IPS-NIHi11 (cell line): ENCODE measurements at regions not wholly inside any gene's neighbourhood (a gene's known extent, or its start where the extent isn't known, plus 50 kb on each side); places are given as distances from the start of the nearest gene placed in this dataset.

Experiments used
- DNase-seq: peaks from one replicate; pipeline ENCODE4 v3.0.0; 2012; ENCODE audit warnings: mixed read lengths, low spot score

- no peak for DNase-seq
These were observed 118.3 kb upstream of the PDE5A start for GRCh38 chr4:119746951-119747350.

GRCh38 chr4:119745351-119745750 lies 116.7 kb upstream of the PDE5A start:
- DNase-seq, result no peak

- no peak for DNase-seq
These were observed 116.0 kb upstream of the PDE5A start for GRCh38 chr4:119744580-119744979.

- no peak for DNase-seq
These were observed 115.0 kb upstream of the PDE5A start for GRCh38 chr4:119743644-119744043.

DNA sequence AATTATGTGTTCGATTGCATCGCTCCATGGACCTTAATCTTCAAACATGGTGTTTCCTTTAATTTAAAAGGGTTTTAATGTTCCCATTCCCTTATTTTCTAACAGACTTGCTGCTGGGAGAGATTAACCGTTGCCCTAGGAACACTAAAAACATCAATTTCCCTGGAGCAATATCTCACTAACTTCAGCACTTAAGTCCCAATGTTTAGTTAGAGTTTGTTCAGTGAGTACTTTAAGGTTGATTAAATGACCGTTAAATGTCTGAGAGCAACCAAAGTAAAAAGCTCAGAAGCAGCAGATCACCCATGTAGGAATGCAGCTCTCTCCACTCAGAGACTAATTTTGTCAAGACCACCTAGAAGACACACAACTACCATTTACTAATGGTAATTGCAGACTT lies 111.2 kb upstream of the PDE5A start:
- no peak for DNase-seq

- no peak for DNase-seq
These were observed 110.3 kb upstream of the PDE5A start for GRCh38 chr4:119738901-119739300.

GRCh38 chr4:119736559-119736958 lies 108.0 kb upstream of the PDE5A start:
- no peak for DNase-seq

GRCh38 chr4:119735165-119735651 lies 106.6 kb upstream of the PDE5A start:
- no peak for DNase-seq

DNA sequence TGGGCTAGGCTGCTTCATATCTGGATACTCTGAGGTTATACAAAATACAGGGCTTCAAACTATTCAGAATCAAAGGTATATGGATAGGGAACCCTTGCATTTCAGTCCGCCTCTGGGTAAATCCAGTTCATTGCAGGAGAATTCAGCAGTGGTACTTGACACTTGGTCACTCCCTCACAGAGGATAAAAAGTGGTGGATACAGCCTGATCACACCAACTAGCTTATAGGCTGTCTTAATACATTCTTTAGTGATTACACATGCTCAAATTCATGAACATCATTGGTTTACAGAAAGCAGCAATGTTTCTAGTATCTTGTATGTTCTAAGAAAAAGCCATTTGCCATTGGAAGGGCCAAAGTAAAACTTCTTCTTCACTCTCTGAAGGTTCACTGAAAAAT lies 104.8 kb upstream of the PDE5A start:
- DNase-seq, result no peak

DNA sequence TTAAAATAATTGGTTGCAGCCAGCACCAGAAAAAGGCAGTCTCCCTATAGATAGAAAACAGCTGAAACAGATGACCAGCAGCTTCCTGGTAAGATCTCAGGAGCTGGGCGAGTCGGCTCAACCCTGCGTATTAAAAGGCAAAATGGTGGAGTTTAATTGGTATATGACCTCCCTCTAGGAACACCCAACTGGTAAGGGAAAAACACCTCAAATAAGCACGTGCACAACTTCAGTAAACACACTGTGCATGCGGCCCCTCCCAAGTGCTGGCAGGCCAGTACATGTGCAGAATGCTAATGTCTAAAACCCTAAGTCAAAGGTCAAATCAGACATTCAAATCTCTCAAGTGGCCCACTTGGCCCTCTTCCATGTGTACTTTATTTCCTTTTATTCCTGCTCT lies 103.2 kb upstream of the PDE5A start:
- no peak for DNase-seq

DNA sequence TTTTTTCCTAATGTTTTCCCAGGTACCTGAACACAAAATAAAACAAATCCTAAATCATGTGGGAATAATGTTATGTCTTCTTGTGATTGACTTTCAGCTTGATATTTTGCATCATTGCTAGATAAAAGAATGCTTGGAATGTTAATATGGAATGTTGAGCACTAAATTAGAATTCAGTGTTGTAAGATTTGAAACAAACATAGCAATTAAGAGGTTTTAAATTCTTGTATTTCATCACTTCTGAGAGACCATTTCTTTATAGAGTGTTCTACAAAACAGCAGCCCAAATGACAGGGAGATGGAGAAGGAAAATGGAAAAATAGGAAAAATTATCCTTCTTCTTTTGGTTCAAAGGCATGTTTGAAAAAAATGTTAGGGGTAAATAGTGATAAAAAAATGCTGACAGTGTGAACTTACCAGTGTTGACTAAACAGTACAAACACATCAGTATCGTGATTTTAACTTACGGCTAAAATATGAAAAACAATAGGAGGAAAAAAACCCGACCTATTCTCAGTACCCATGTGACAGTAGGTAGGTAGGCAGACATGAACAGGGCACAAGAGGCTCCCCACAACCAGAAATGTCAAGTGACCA lies 102.6 kb upstream of the PDE5A start:
- no peak for DNase-seq

GRCh38 chr4:119730671-119730950 lies 102.0 kb upstream of the PDE5A start:
- no peak for DNase-seq

- no peak for DNase-seq
These were observed 101.4 kb upstream of the PDE5A start for GRCh38 chr4:119729835-119730670.

GRCh38 chr4:119728692-119729593 lies 100.3 kb upstream of the PDE5A start:
- DNase-seq, result no peak

DNA sequence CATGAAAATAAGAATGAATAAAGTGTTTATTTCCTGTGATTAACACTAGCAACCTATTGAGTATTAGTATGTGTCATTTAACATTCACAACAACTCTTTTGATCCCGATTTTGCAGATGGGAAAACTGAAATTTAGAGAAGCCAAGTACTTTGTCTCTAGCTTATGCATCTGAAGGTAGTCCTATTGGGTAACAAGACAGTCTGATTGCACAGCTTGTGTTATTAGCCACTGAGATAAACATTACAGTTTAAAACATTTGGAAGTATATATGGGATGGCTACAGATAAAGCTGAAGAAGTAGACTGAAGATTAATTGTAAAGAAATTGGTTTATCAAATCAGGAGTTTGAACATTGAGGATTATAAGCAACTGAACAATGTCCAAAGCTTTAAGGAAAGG lies 99.6 kb upstream of the PDE5A start:
- DNase-seq, result no peak

- DNase-seq, result no peak
These were observed 97.9 kb upstream of the PDE5A start for GRCh38 chr4:119726505-119726904.

GRCh38 chr4:119725688-119726330 lies 97.2 kb upstream of the PDE5A start:
- DNase-seq, result no peak

DNA sequence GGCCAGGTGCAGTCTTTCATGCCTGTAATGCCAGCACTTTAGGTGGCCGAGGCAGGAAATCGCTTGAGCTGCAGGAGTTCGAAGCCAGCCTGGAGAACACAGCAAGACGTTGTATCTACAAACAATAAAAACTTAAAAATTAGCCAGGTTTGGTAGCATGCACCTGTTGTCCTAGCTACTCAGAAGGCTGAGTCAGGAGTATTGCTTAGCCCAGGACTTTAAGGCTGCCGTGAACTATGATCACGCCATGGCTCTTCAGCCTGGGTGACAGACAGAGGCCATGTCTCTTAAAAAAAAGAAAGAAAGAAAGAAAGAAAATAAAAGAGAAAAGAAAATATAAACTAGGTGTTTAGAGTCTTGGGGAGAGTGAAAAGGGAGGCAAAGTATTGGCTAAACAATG lies 96.4 kb upstream of the PDE5A start:
- DNase-seq, result no peak

- DNase-seq, result no peak
These were observed 94.1 kb upstream of the PDE5A start for GRCh38 chr4:119722670-119723069.

- DNase-seq, result no peak
These were observed 93.3 kb upstream of the PDE5A start for GRCh38 chr4:119721878-119722277.

- no peak for DNase-seq
These were observed 87.2 kb upstream of the PDE5A start for GRCh38 chr4:119715490-119716445.
